A673 (cell line): ENCODE measurements at regions not wholly inside any gene's neighbourhood (a gene's known extent, or its start where the extent isn't known, plus 50 kb on each side); places are given as distances from the start of the nearest gene placed in this dataset.

Source experiments
- BruUV-seq: library from RNA; stranded (reverse); fragments of 400-500 nt; replicated peaks from 2 replicates; lab custom pipeline; 2021; lab: Mats Ljungman, UMichigan
- CTCF ChIA-PET: fragments of 300-600 bp; sonication (Branson Sonifier 250); formaldehyde crosslinking; loops from one replicate; lab custom pipeline; 2022; ENCODE audit warnings: antibody characterized with exemption; lab: Charles Lee
- POLR2A ChIA-PET: fragments of 300-600 bp; sonication (Branson Sonifier 250); formaldehyde crosslinking; loops from one replicate; lab custom pipeline; 2022; ENCODE audit warnings: antibody characterized with exemption; ENCODE audit not compliant: low non-redundant PET; lab: Charles Lee
- DNase-seq: peaks from one replicate; pipeline ENCODE4 v3.0.0-alpha.2; 2015; ENCODE audit warnings: low spot score
- H3K27ac ChIP-seq: fragments of 200-600 bp; sonication (generic); 2 replicates; pipeline ENCODE4 v1.5.1; 2016; ENCODE audit warnings: mixed run types, low read depth, mild to moderate bottlenecking, mixed read lengths, antibody characterized with exemption, low read length; ENCODE audit not compliant: poor library complexity, severe bottlenecking
- H3K27me3 ChIP-seq: fragments of 200-600 bp; sonication (generic); replicated peaks from 2 replicates; pipeline ENCODE4 v1.6.1; 2017; ENCODE audit warnings: mixed run types, low read depth, mild to moderate bottlenecking, mixed read lengths, antibody characterized with exemption, low read length; ENCODE audit not compliant: insufficient read depth, poor library complexity
- H3K36me3 ChIP-seq: fragments of 200-600 bp; sonication (generic); 2 replicates; pipeline ENCODE4 v1.6.1; 2016; ENCODE audit warnings: mixed run types, mild to moderate bottlenecking, mixed read lengths, antibody characterized with exemption, low read length; ENCODE audit not compliant: insufficient read depth, poor library complexity, severe bottlenecking
- H3K4me1 ChIP-seq: fragments of 200-600 bp; sonication (generic); 2 replicates; pipeline ENCODE4 v1.6.1; 2017; ENCODE audit warnings: mixed run types, mild to moderate bottlenecking, mixed read lengths, antibody characterized with exemption, low read length; ENCODE audit not compliant: insufficient read depth, poor library complexity, severe bottlenecking
- H3K4me3 ChIP-seq: fragments of 200-600 bp; sonication (generic); 2 replicates; pipeline ENCODE4 v1.5.1; 2016; ENCODE audit warnings: low read depth, mixed run types, mild to moderate bottlenecking, mixed read lengths, low read length; ENCODE audit not compliant: poor library complexity, severe bottlenecking
- H3K9me3 ChIP-seq: fragments of 200-600 bp; sonication (generic); 2 replicates; pipeline ENCODE4 v1.6.1; 2016; ENCODE audit warnings: mixed run types, low read depth, mild to moderate bottlenecking, mixed read lengths, antibody characterized with exemption, low read length; ENCODE audit not compliant: poor library complexity, severe bottlenecking
- EZH2 ChIP-seq: fragments of 200-600 bp; sonication (generic); IDR thresholded peaks from 2 replicates; pipeline ENCODE4 v1.6.1; 2017; ENCODE audit warnings: borderline replicate concordance, low read depth, mild to moderate bottlenecking, mixed read lengths, antibody characterized with exemption, low read length; ENCODE audit not compliant: poor library complexity, severe bottlenecking
- intact Hi-C: fragments of 100-400 bp; cut with micrococcal nuclease; formaldehyde crosslinking; loops from one replicate; pipeline ENCODE4 v1.10.0; 2022; ENCODE audit not compliant: unreplicated experiment
- TF ChIP-seq, protein P1 (sequence below): fragments of 300-800, 200-600 bp; sonication (generic); conservative IDR thresholded peaks from 2 replicates; pipeline ENCODE4 v1.5.1; 2017; ENCODE audit warnings: low read depth, mild to moderate bottlenecking, antibody characterized with exemption, low read length, moderate library complexity, mixed read lengths

DNA sequence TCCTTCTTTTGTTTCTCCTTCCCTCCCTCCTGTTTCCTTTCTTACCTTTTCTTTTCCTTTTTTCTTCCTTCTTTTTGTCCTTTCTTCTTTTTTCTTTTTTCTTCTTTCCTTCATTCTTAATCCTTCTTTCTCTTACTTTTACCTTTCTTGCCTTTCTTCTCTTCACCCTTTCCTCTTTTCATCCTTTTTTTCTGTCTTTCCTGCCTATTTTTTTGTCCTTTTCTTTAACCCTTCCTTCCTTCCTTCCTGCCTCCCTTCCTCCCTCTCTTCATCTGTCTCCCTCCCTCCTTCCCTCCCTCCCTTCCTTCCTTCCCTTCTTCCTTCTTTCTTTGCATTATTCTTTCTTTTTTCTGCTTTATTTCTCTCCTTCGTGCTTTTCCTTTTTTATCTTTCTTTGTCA lies 160.7 kb downstream of the AXIN2 start:
- CTCF ChIA-PET: no interaction called here

GRCh38 chr17:65398040-65398787 lies 163.2 kb downstream of the AXIN2 start:
- no peaks in the 10 kb centered on the region for H3K9me3 ChIP-seq
- H3K36me3 ChIP-seq: no peaks in the 10 kb centered on the region
- H3K4me1 ChIP-seq: no peaks in the 10 kb centered on the region
- no peak overlapping the region for H3K4me3 ChIP-seq
- ChIA-PET CTCF (no interaction called here), POLR2A (interaction anchor here (0.7 kb wide), 1 partner anchor 999 kb away, joined by 3 read pairs; no protein-coding TSS in a partner anchor)
- no peak overlapping the region for H3K27ac ChIP-seq
- BruUV-seq: no TSS peak
- intact Hi-C loops: no loop called here
- TF ChIP-seq EZH2: no peak
- TF ChIP-seq, protein P1, sequence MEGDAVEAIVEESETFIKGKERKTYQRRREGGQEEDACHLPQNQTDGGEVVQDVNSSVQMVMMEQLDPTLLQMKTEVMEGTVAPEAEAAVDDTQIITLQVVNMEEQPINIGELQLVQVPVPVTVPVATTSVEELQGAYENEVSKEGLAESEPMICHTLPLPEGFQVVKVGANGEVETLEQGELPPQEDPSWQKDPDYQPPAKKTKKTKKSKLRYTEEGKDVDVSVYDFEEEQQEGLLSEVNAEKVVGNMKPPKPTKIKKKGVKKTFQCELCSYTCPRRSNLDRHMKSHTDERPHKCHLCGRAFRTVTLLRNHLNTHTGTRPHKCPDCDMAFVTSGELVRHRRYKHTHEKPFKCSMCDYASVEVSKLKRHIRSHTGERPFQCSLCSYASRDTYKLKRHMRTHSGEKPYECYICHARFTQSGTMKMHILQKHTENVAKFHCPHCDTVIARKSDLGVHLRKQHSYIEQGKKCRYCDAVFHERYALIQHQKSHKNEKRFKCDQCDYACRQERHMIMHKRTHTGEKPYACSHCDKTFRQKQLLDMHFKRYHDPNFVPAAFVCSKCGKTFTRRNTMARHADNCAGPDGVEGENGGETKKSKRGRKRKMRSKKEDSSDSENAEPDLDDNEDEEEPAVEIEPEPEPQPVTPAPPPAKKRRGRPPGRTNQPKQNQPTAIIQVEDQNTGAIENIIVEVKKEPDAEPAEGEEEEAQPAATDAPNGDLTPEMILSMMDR: no peak
- DNase-seq: no peak
- H3K27me3 ChIP-seq: no peaks in the 10 kb centered on the region

More for the DNA sequence above, 160.7 kb downstream of the AXIN2 start:
- POLR2A ChIA-PET: no interaction called here
- no peaks in the 10 kb centered on the region for H3K36me3 ChIP-seq
- intact Hi-C loops: no loop called here
- H3K4me1 ChIP-seq: no peaks in the 10 kb centered on the region
- H3K9me3 ChIP-seq: no peaks in the 10 kb centered on the region
- no peak for TF ChIP-seq EZH2
- TF ChIP-seq, protein P1: no peak
- no peak for DNase-seq
- no peaks in the 10 kb centered on the region for H3K27me3 ChIP-seq
- H3K4me3 ChIP-seq: no peak overlapping the region
- BruUV-seq: no TSS peak
- no peak overlapping the region for H3K27ac ChIP-seq

DNA sequence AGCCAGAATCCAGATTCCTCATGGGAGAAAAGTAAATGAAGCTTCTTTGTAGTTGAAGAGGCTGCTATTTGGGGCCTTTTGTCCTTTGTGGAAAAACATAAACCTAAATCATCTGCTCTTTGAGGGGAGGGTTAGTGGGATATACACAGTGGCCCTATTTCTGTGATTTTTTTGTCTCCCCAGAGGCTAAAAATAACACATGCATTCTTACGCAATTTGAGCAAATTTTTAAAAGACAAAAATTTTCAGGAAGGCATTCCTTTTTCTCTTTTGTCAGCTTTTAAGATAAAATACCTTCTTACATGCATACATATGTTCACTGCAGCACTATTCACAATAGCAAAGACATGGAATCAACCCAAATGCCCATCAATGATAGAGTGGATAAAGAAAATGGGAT lies 165.5 kb downstream of the AXIN2 start:
- Histone ChIP-seq H3K4me1 (no peaks in the 10 kb centered on the region), H3K36me3 (no peaks in the 10 kb centered on the region), H3K27ac (no peak overlapping the region), H3K9me3 (no peaks in the 10 kb centered on the region), H3K4me3 (no peak overlapping the region), H3K27me3 (no peaks in the 10 kb centered on the region)
- TF ChIP-seq, protein P1: no peak
- no peak for TF ChIP-seq EZH2
- intact Hi-C loops: no loop called here
- no peak for DNase-seq
- CTCF ChIA-PET: no interaction called here
- BruUV-seq: no TSS peak
- POLR2A ChIA-PET: no interaction called here
